ENCODE measurements at regions not wholly inside any gene's neighbourhood (a gene's known extent, or its start where the extent isn't known, plus 50 kb on each side); places are given as distances from the start of the nearest gene placed in this dataset.

DNA sequence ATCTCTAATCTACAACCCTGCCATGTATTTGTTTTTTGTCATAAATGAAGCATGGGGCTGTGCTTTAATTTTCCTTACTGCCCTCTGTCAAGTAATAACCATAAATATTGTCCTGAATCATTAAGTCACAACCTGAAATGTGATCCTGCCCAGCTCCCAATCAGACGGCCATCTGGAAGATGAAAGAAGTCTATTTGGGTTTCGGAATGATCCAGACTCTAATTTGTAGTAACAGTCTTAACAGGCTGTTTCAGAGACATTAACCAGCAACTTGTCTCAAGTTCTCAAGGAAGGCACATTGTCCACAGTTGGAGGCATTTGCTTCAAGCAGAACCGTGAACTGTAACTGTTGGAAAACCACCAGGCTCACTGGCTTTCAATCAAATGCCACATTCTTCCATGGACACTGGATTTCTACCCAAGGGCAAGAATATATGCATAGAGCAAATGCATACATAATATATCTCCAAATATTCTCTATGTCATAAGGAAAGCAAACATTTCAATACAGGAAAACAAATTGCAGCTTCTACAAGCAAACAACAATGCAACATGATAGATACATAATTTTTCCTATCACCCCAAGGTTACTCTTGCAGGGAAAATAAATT lies 405.2 kb upstream of the NPVF start:
- DNase-seq (ENCODE audit: low read depth), result no peak

GRCh38 chr7:25636168-25636567 lies 407.9 kb upstream of the NPVF start:
- no peak for DNase-seq (ENCODE audit: low read depth)

GRCh38 chr7:25636871-25637283 lies 408.6 kb upstream of the NPVF start:
- DNase-seq (ENCODE audit: low read depth), result no peak

DNA sequence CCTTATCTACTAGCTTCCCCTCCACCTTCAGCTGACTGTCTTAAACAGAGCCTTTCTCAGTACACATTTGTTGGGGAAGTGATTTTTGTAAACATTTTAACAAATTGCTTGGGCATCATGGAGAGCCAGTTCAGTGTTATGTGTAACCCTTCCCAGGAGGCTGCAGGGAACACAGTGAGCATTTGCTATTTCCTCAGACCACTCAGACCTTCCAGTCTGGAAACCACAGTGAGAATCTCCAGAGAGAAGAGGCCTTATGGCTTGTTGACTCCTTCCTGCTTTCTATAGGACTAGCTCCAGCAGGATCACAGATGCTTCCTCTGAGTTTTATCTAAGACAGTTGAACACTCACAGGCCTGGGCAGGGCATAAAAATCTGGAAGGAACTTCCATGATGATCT lies 409.8 kb upstream of the NPVF start:
- DNase-seq (ENCODE audit: low read depth), result no peak

- DNase-seq (ENCODE audit: low read depth), result no peak
Observed at GRCh38 chr7:25638590-25639244, 410.4 kb upstream of the NPVF start.

- DNase-seq (ENCODE audit: low read depth), result no peak
Observed at GRCh38 chr7:25642849-25643248, 414.6 kb upstream of the NPVF start.

DNA sequence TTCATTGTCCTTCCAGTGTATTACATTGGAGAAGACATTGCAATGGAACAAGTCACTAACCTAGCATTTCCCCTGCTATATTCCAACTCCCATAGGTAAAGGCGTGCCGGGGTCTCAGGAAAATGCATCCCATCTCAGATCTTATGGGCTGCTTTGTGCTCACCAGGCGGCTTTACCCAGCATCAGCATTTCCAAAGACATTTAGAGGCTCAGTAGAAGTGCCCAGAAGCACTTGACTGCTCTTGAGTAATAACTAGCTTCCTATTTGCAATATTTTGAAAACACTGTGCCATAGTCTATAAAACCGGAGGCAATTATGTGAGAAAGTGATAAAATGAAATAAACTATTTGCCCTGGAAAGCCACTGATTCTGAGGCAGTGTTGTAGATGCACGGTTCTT lies 415.0 kb upstream of the NPVF start:
- DNase-seq (ENCODE audit: low read depth), result no peak

DNA sequence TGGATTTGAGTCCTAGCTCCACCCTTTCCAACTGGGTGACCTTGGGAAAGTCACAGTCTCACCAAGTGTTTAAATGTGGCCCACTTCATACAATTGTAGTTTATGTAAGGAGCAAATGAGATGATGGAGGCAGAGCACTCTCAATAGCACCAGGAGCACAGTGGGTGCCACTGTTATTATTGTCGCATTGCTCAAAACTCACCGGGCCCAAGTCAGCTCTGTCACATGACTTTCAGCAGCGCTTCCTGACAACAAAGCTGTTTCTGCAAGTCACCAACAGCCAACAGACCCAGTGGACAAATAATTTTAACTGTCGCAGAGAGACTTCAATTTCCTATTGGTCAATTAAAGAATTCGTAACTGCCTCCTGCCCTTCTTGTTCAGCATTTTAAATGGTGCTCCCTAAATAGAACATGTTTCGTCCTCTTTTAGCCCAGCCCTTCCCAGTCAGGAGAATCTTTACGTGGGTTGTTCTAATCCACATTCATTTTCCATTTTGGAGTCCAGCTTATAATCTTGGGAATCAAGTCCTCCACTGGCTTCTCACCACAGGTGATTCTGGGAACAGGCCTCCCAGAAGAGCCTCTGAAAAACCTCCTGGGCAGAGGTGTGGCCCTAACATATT lies 415.6 kb upstream of the NPVF start:
- no peak for DNase-seq (ENCODE audit: low read depth)

- DNase-seq (ENCODE audit: low read depth), result no peak
Observed at GRCh38 chr7:25646726-25647413, 418.6 kb upstream of the NPVF start.

- DNase-seq (ENCODE audit: low read depth), result no peak
Observed at GRCh38 chr7:25647872-25648271, 419.6 kb upstream of the NPVF start.

DNA sequence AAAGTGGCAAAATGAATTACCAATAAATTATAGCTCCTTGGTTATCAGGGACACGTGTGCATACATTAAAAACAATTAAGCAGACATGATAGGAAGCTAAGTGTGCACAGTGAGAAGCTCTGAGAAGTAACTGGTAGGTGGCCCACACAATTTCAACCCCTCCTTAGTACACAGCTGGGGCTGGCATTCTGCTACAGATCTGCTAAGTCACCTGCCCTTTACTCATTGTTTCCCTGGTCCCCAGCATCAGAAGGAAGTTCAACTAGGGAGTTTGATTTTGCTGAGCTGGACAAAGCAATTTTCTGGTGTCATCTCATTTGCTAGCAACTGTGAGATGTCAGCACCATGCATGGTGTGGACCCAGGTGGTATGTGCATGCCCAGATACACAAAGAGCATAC lies 424.1 kb upstream of the NPVF start:
- DNase-seq (ENCODE audit: low read depth), result no peak

- no peak for DNase-seq (ENCODE audit: low read depth)
Observed at GRCh38 chr7:25653384-25653783, 425.1 kb upstream of the NPVF start.

GRCh38 chr7:25656071-25656470 lies 427.8 kb upstream of the NPVF start:
- DNase-seq (ENCODE audit: low read depth), result no peak

- no peak for DNase-seq (ENCODE audit: low read depth)
Observed at GRCh38 chr7:25656581-25657026, 428.3 kb upstream of the NPVF start.

GRCh38 chr7:25658375-25658774 lies 430.1 kb upstream of the NPVF start:
- DNase-seq (ENCODE audit: low read depth), result no peak

- no peak for DNase-seq (ENCODE audit: low read depth)
Observed at GRCh38 chr7:25659841-25660240, 431.6 kb upstream of the NPVF start.

DNA sequence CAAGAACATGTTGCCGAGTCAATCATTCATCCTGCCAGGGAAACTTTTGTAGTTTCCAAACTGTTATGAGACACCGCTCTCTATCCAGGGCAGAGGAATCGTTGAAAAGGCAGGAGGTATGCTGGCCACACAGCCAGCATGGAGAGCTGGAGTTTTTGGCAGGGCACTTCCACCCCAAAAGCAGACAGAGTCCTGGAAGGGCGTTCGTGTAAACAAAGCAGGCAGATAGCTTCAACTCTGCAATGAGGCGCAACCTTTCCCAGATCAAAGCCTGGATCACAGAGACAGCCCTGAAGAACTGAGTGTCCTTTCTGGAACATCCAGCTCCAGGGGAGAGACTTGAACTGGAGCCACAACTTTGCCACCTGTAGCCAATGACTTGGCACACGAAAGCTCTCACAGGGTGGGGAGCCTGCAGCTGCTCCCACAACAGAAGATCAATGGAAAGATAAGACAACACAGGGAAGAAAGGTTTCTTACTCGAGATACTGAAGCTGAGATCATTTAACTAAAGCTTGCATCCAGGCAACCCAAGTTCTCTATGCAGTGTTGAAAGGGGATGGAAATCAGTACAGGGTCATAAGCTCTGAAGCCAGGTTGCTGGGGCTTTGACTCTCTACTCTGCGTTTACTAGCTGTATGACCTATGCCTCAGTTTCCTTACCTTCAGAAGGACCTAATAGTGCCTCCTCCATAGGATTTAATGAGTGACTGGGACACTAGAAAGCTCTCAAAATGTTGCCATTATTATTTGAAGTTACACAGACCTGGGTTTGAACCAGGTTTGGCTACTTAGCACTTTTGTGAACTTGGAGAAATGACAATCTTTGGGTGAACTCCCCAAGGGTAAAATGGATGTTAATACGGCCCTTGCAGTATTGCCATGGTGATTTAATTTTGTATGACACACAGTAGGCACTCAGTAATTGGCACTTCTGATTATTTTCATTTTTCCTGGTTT lies 434.8 kb upstream of the NPVF start:
- DNase-seq (ENCODE audit: low read depth), result no peak

- no peak for DNase-seq (ENCODE audit: low read depth)
Observed at GRCh38 chr7:25663877-25664276, 435.6 kb upstream of the NPVF start.

GRCh38 chr7:25664593-25664992 lies 436.3 kb upstream of the NPVF start:
- no peak for DNase-seq (ENCODE audit: low read depth)

DNA sequence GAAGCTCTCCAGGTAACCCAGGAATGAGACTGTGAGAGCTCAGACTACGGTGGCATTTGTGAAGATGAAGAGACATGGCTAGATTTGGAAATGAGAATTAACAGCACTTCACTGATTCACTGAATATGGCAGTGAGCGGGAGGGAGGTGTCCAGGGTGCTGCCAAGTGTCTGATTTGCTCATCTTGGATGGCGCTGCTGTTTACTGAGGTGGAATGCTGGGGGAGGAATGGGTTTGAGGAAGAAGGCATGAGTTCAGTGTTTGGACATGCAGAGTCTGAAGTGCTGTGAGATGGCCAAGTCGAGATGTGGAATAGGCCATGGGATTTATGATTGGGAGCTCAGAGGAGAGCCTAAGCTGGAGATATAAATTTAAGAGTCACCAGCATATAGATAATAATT lies 437.1 kb upstream of the NPVF start:
- no peak for DNase-seq (ENCODE audit: low read depth)

DNA sequence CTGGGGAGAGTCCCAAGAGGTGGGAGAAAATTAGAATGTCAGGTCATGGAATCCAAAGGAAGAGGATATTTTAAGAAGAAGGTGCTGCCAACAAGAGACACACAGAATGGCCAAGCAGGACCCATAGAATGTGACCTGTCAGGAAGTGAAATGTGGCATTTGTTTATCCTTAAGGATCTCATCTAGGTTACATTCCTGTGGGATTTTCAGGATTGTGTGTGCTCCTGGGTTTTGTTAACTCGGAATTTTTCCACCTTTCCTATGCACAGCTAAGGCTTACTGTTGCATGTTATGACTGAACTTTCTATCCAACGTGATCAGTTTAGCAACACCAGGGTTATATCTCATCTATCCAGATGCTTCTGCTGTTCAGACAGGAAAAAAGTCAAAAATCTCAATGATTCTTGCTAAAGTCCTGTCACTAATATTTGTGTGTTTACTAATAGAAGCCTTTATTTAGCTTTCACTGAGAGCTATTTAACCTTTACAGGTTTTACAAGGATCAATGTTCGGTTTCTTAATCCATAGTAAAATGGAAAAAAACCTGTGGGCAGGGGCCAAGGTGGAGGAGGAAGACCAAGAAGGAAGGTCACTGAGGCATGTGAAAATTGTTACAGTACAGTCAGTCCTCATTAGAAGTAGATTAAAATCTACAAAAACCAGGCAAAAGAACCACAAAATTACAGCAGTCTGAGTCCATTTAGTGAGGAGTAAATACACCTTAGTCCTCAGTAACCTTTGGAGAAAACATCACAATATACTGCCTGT lies 437.8 kb upstream of the NPVF start:
- DNase-seq (ENCODE audit: low read depth), result no peak

Measured in stimulated activated CD8-positive, alpha-beta memory T cell treated with anti-CD3 and anti-CD28 coated beads, Interleukin-12 subunit alpha, Interleukin-12 subunit beta, amount 100 ng/mL, for 4 hours (primary cell).